ENCODE measurements at regions not wholly inside any gene's neighbourhood (a gene's known extent, or its start where the extent isn't known, plus 50 kb on each side); places are given as distances from the start of the nearest gene placed in this dataset.

- Histone ChIP-seq H3K18ac (ENCODE audit: low read depth, low read length) (no peak overlapping the region), H3K9me1 (ENCODE audit: insufficient read depth, low read length) (no peaks in the 10 kb centered on the region), H4K8ac (ENCODE audit: low read depth in 2 of 2, low read length in 2 of 2) (no peak overlapping the region), H3K9me3 (ENCODE audit: control insufficient read depth, insufficient read depth, low read length) (no peaks in the 10 kb centered on the region; the same call in 1 of the 2 replicates), H4K20me1 (ENCODE audit: insufficient read depth, low read length) (no peaks in the 10 kb centered on the region), H2AFZ (replicated peaks; ENCODE audit: low read length, poor library complexity) (no peak overlapping the region), H2BK120ac (ENCODE audit: low read depth, low read length) (no peak overlapping the region), H3K4me2 (ENCODE audit: low read depth, low read length) (no peak overlapping the region), H3K4ac (ENCODE audit: low read depth, low read length) (no peak overlapping the region), H2BK15ac (ENCODE audit: low read depth, low read length) (no peak overlapping the region), H2AK9ac (replicated peaks; ENCODE audit: low read depth, low read length, poor library complexity) (no peak overlapping the region), H3K27ac (ENCODE audit: insufficient read depth, low read length) (no peak overlapping the region), H3K14ac (replicated peaks; ENCODE audit: low read depth, low read length) (no peak overlapping the region), H3K27me3 (ENCODE audit: control insufficient read depth, insufficient read depth, low read length) (no peaks in the 10 kb centered on the region), H3K79me1 (ENCODE audit: low read depth in 1 of 2, low read length in 2 of 2) (no peaks in the 10 kb centered on the region), H2AK5ac (ENCODE audit: low read depth, low read length) (no peak overlapping the region), H3K4me1 (ENCODE audit: control insufficient read depth, insufficient read depth, low read length) (no peaks in the 10 kb centered on the region), H2BK20ac (ENCODE audit: low read depth, low read length) (no peak overlapping the region), H2BK5ac (ENCODE audit: low read depth, low read length, poor library complexity, severe bottlenecking) (no peak overlapping the region), H3K56ac (ENCODE audit: extremely low read depth, insufficient read depth, low read length) (no peak overlapping the region), H4K91ac (ENCODE audit: insufficient read depth, low read depth, low read length) (no peak overlapping the region), H3K4me3 (ENCODE audit: insufficient read depth, low read depth, low read length) (no peak overlapping the region), H3K23ac (ENCODE audit: low read depth, low read length) (no peak overlapping the region), H4K5ac (ENCODE audit: low read depth, low read length) (no peak overlapping the region), H3K36me3 (ENCODE audit: control insufficient read depth, insufficient read depth, low read length) (no peaks in the 10 kb centered on the region), H3K9ac (ENCODE audit: low read depth, low read length) (no peak overlapping the region)
- intact Hi-C loops (cut with micrococcal nuclease), result no loop called here
- no peak for ATAC-seq (ENCODE audit: low read depth)
- dilution Hi-C loops (cut with HindIII; ENCODE audit: low sequenced_read_pairs, unreplicated experiment), result no loop called here
- 88% methylated on average over 1 of the region's 2 CpGs; no CpG with 5 or more reads in 1 of the 2 experiments for WGBS, 2 experiments (ENCODE audit: extremely low coverage in 2 of 2, insufficient read length in 1 of 2)
- in situ Hi-C loops (cut with MboI; ENCODE audit: low sequenced_read_pairs), result no loop called here
- no peak for DNase-seq
- BruUV-seq (replicated peaks), result no TSS peak
- no peak for TF ChIP-seq SMC3 (IDR thresholded peaks at IDR 0.05; ENCODE audit: low read depth, low read length)
- no peak for TF ChIP-seq ELK1 (IDR thresholded peaks at IDR 0.05; ENCODE audit: borderline replicate concordance, low read depth, low read length)
- TF ChIP-seq MAFK (IDR thresholded peaks at IDR 0.05; ENCODE audit: low read depth, low read length), result no peak
- TF ChIP-seq CTCF (conservative IDR thresholded peaks at IDR 0.05; ENCODE audit: low read depth, low read length), result no peak
- TF ChIP-seq BHLHE40 (IDR thresholded peaks at IDR 0.05; ENCODE audit: low read depth, low read length), result no peak
- TF ChIP-seq USF2 (IDR thresholded peaks at IDR 0.05; ENCODE audit: low read depth, low read length), result no peak
- TF ChIP-seq RCOR1 (IDR thresholded peaks at IDR 0.05; ENCODE audit: insufficient replicate concordance, low read length), result no peak
- no peak for TF ChIP-seq POLR2A (IDR thresholded peaks at IDR 0.05; ENCODE audit: low read depth, low read length)
- no peak for TF ChIP-seq CHD1 (IDR thresholded peaks at IDR 0.05; ENCODE audit: low read depth, low read length)
- no peak for TF ChIP-seq NFE2L2 (IDR thresholded peaks at IDR 0.05; ENCODE audit: low read depth, low read length)
- no peak for TF ChIP-seq FOS (IDR thresholded peaks at IDR 0.05; ENCODE audit: low read depth, low read length)
- CTCF ChIA-PET, result no interaction called here
- POLR2A ChIA-PET (ENCODE audit: unreplicated experiment), result no interaction called here
Observed at GRCh38 chr15:46077220-46077619, 442.4 kb downstream of the SQOR start.

All from IMR-90 (cell line).